ENCODE measurements at regions not wholly inside any gene's neighbourhood (a gene's known extent, or its start where the extent isn't known, plus 50 kb on each side); places are given as distances from the start of the nearest gene placed in this dataset.

GRCh38 chr1:14403961-14404645 is 194.4 kb upstream of the KAZN start:
- TF ChIP-seq CTCF (conservative IDR thresholded peaks at IDR 0.05 in 1 of 2, IDR thresholded peaks at IDR 0.05 in 1 of 2; ENCODE audit: extremely low read depth in 1 of 2, insufficient read depth in 1 of 2, low read depth in 1 of 2, low read length in 2 of 2) (no peak), EZH2 (IDR thresholded peaks at IDR 0.05; ENCODE audit: borderline replicate concordance, low read length) (no peak)

All from mammary epithelial cell (primary cell).